ENCODE measurements at regions not wholly inside any gene's neighbourhood (a gene's known extent, or its start where the extent isn't known, plus 50 kb on each side); places are given as distances from the start of the nearest gene placed in this dataset.
A peak's percentile ranks its signal among the peaks of the same experiment; 100 is the strongest.

- Histone ChIP-seq H4K8ac (ENCODE audit: low read depth in 2 of 2, low read length in 2 of 2) (no peak overlapping the region), H2AK9ac (replicated peaks; ENCODE audit: low read depth, low read length, poor library complexity) (no peak overlapping the region), H2BK20ac (ENCODE audit: low read depth, low read length) (no peak overlapping the region), H3K56ac (ENCODE audit: extremely low read depth, insufficient read depth, low read length) (no peak overlapping the region), H2AK5ac (ENCODE audit: low read depth, low read length) (no peak overlapping the region), H3K27me3 (ENCODE audit: control insufficient read depth, insufficient read depth, low read length) (no peaks in the 10 kb centered on the region), H4K20me1 (ENCODE audit: insufficient read depth, low read length) (no peaks in the 10 kb centered on the region), H3K9me1 (ENCODE audit: insufficient read depth, low read length) (no peaks in the 10 kb centered on the region), H3K9me3 (ENCODE audit: control insufficient read depth, insufficient read depth, low read length) (no peaks in the 10 kb centered on the region; the same call in 1 of the 2 replicates), H2BK5ac (ENCODE audit: low read depth, low read length, poor library complexity, severe bottlenecking) (no peak overlapping the region), H2AFZ (replicated peaks; ENCODE audit: low read length, poor library complexity) (no peak overlapping the region), H4K5ac (ENCODE audit: low read depth, low read length) (no peak overlapping the region), H3K36me3 (ENCODE audit: control insufficient read depth, insufficient read depth, low read length) (no peaks in the 10 kb centered on the region), H4K91ac (ENCODE audit: insufficient read depth, low read depth, low read length) (no peak overlapping the region), H3K79me1 (ENCODE audit: low read depth in 1 of 2, low read length in 2 of 2) (no peaks in the 10 kb centered on the region), H3K4ac (ENCODE audit: low read depth, low read length) (no peak overlapping the region), H3K23ac (ENCODE audit: low read depth, low read length) (no peak overlapping the region), H2BK15ac (ENCODE audit: low read depth, low read length) (no peak overlapping the region), H3K9ac (ENCODE audit: low read depth, low read length) (no peak overlapping the region), H3K4me2 (ENCODE audit: low read depth, low read length) (no peak overlapping the region), H3K27ac (ENCODE audit: insufficient read depth, low read length) (no peak overlapping the region), H3K14ac (replicated peaks; ENCODE audit: low read depth, low read length) (no peak overlapping the region), H3K18ac (ENCODE audit: low read depth, low read length) (no peak overlapping the region), H2BK120ac (ENCODE audit: low read depth, low read length) (no peak overlapping the region), H3K4me1 (ENCODE audit: control insufficient read depth, insufficient read depth, low read length) (no peaks in the 10 kb centered on the region), H3K4me3 (ENCODE audit: insufficient read depth, low read depth, low read length) (no peak overlapping the region)
- in situ Hi-C loops (cut with MboI; ENCODE audit: low sequenced_read_pairs): no loop called here
- BruUV-seq (replicated peaks): no TSS peak
- ATAC-seq (ENCODE audit: low read depth): no peak
- intact Hi-C loops (cut with micrococcal nuclease): no loop called here
- ChIA-PET CTCF (no interaction called here), POLR2A (ENCODE audit: unreplicated experiment) (no interaction called here)
- TF ChIP-seq RFX5 (IDR thresholded peaks at IDR 0.05; ENCODE audit: low read depth, low read length) (no peak), CEBPB (IDR thresholded peaks at IDR 0.05; ENCODE audit: low read depth, low read length) (peak; percentile 46; the same call in 1 of the 2 replicates)
- dilution Hi-C loops (cut with HindIII; ENCODE audit: low sequenced_read_pairs, unreplicated experiment): no loop called here
- DNase-seq: peak; percentile 26
These were observed 1198.6 kb upstream of the ACO1 start for GRCh38 chr9:31185831-31186230.
